CD4-positive, alpha-beta memory T cell (primary cell): ENCODE measurements at regions not wholly inside any gene's neighbourhood (a gene's known extent, or its start where the extent isn't known, plus 50 kb on each side); places are given as distances from the start of the nearest gene placed in this dataset.
"Not testable (repeated sequence)": the region's sequence is repeated elsewhere in the genome, so short reads cannot be mapped to it uniquely, and the experiment has no call there.

Experiments
- CTCF ChIA-PET: fragments of 350-600 bp; sonication (Branson Sonifier 250); formaldehyde crosslinking; loops from one replicate; lab custom pipeline; 2021; ENCODE audit warnings: inconsistent platforms; ENCODE audit not compliant: partially characterized antibody; lab: Charles Lee
- POLR2A ChIA-PET: fragments of 350-600 bp; sonication (Branson Sonifier 250); formaldehyde crosslinking; loops from one replicate; lab custom pipeline; 2021; ENCODE audit not compliant: partially characterized antibody; lab: Charles Lee
- DNase-seq, 5 donors: peaks; one replicate each; pipeline versions ENCODE4 v3.0.0 to v3.0.0-alpha.2; 2020 to 2022; ENCODE audit warnings: mixed read lengths in 1 of 5
- H3K27ac ChIP-seq: one replicate; pipeline ENCODE4 v1.7.0; 2013; ENCODE audit warnings: low read depth, low read length
- H3K27me3 ChIP-seq: 2 replicates; pipeline ENCODE4 v1.7.0; 2013; ENCODE audit warnings: mild to moderate bottlenecking, low read length, moderate library complexity; ENCODE audit not compliant: insufficient read depth
- H3K36me3 ChIP-seq: 2 replicates; pipeline ENCODE4 v1.7.0; 2013; ENCODE audit warnings: mild to moderate bottlenecking, low read length, moderate library complexity; ENCODE audit not compliant: insufficient read depth
- H3K4me1 ChIP-seq: 2 replicates; pipeline ENCODE4 v1.7.0; 2013; ENCODE audit warnings: mild to moderate bottlenecking, low read length, moderate library complexity; ENCODE audit not compliant: insufficient read depth
- H3K4me3 ChIP-seq, 2 donors: one replicate each; pipeline ENCODE4 v1.7.0; 2013; ENCODE audit warnings: low read length in 2 of 2, mild to moderate bottlenecking in 1 of 2
- H3K9me3 ChIP-seq, 2 donors: one replicate each; pipeline ENCODE4 v1.7.0; 2013; ENCODE audit warnings: low read length in 2 of 2, control low read depth in 1 of 2; ENCODE audit not compliant: control insufficient read depth in 1 of 2
- H3K27ac Mint-ChIP-seq, 7 donors: one replicate each; pipeline ENCODE4 v1.8.0; 2020 to 2021; ENCODE audit warnings: mixed read lengths in 7 of 7, mild to moderate bottlenecking in 6 of 7, inconsistent platforms in 3 of 7, moderate library complexity in 3 of 7
- H3K27me3 Mint-ChIP-seq, 2 donors: one replicate each; pipeline ENCODE4 v1.8.0; 2020 to 2021; ENCODE audit warnings: mixed read lengths in 2 of 2
- H3K36me3 Mint-ChIP-seq, 2 donors: one replicate each; pipeline ENCODE4 v1.8.0; 2020 to 2021; ENCODE audit warnings: mixed read lengths in 2 of 2, inconsistent platforms in 1 of 2, mild to moderate bottlenecking in 1 of 2
- H3K4me1 Mint-ChIP-seq, 4 donors: one replicate each; pipeline ENCODE4 v1.8.0; 2020 to 2021; ENCODE audit warnings: mixed read lengths in 4 of 4, mild to moderate bottlenecking in 1 of 4
- H3K4me3 Mint-ChIP-seq, 8 donors: one replicate each; pipeline ENCODE4 v1.8.0; 2020 to 2021; ENCODE audit warnings: mixed read lengths in 8 of 8, mild to moderate bottlenecking in 7 of 8, moderate library complexity in 6 of 8, inconsistent platforms in 3 of 8
- H3K9me3 Mint-ChIP-seq, 8 donors: one replicate each; pipeline ENCODE4 v1.8.0; 2020 to 2021; ENCODE audit warnings: mixed read lengths in 8 of 8, mild to moderate bottlenecking in 5 of 8, inconsistent platforms in 3 of 8, moderate library complexity in 1 of 8
- intact Hi-C: fragments of 100-400 bp; cut with micrococcal nuclease; formaldehyde crosslinking; loops from one replicate; pipeline ENCODE4 v1.15.1; 2023

DNA sequence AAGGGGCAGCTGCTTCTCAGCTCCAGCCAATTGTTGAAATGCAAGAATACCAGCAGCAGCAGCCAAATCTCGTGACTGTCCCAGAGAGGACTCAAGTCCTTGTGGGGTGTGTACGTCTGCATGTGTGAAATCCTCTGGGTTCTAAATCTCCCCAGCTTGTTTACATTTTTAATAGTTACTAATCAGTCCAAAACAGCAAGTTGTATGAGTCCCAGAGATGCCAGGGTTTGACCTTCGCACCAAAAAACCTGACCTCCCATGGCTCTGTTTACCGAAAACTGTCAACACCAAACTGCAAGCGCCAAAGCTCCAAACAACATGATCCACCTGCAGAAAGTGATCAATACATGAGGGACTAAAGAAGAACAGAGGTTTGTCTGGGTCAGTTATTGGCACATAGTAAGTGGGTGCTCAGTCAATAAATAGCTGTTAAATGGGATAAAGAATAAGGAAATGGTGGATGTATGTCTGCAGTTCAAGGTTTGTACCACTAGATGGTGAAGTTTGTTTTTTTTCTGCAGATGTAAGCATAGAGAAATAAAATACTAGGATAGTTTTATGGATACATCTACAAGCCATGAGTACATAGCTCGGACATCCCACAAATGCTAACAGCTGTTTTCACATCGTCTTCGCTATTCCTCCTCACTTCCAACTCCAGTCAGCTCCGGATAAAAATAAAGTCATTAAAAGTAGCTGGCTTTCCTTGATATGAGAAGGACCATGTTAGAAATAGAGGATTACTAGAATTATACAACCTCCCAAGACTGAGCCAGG lies 85.3 kb upstream of the ADRB2 start:
- no peak overlapping the region for H3K27ac ChIP-seq
- CTCF ChIA-PET, result interaction anchor here (0.7 to 19.9 kb wide), 29 partner anchors 10 to 528 kb away, joined by 3 to 400 read pairs (median 4); no protein-coding TSS in a partner anchor
- intact Hi-C loops, result loop anchor here (1.0 to 2.0 kb wide), 3 partner anchors 80 to 294 kb away; no protein-coding TSS in a partner anchor
- Mint-ChIP-seq H3K27me3 (peaks cover 4 to 15% of the 10 kb centered on the region in 2 donors), H3K9me3 (no peaks in the 10 kb centered on the region), H3K27ac (no peak overlapping the region), H3K4me1 (no peaks in the 10 kb centered on the region), H3K4me3 (no peak overlapping the region), H3K36me3 (no peaks in the 10 kb centered on the region)
- no peaks in the 10 kb centered on the region for H3K9me3 ChIP-seq
- H3K36me3 ChIP-seq, result no peaks in the 10 kb centered on the region
- POLR2A ChIA-PET, result interaction anchor here (1.1 kb wide), 1 partner anchor 217 kb away, joined by 3 read pairs; no protein-coding TSS in a partner anchor
- peak in 4 of 5 donors; percentile 28 to 35 (median 32) for DNase-seq
- no peak overlapping the region for H3K4me3 ChIP-seq
- H3K27me3 ChIP-seq, result no peaks in the 10 kb centered on the region
- H3K4me1 ChIP-seq, result no peaks in the 10 kb centered on the region

GRCh38 chr5:148741766-148742165 lies 84.6 kb upstream of the ADRB2 start:
- not testable (repeated sequence) for DNase-seq, H3K27me3 ChIP-seq, H3K9me3 ChIP-seq, H3K4me1 Mint-ChIP-seq, H3K4me3 ChIP-seq, H3K4me1 ChIP-seq, H3K27ac Mint-ChIP-seq, H3K9me3 Mint-ChIP-seq, H3K36me3 Mint-ChIP-seq, H3K4me3 Mint-ChIP-seq, H3K27ac ChIP-seq, H3K36me3 ChIP-seq
- H3K27me3 Mint-ChIP-seq, result peaks cover 4 to 15% of the 10 kb centered on the region in 2 donors
- ChIA-PET CTCF (interaction anchor here (0.9 to 19.9 kb wide), 27 partner anchors 7 to 527 kb away, joined by 3 to 400 read pairs (median 4); no protein-coding TSS in a partner anchor), POLR2A (interaction anchor here (1.1 kb wide), 1 partner anchor 216 kb away, joined by 3 read pairs; no protein-coding TSS in a partner anchor)
- intact Hi-C loops, result loop anchor here (1.0 to 2.0 kb wide), 3 partner anchors 79 to 294 kb away; no protein-coding TSS in a partner anchor

DNA sequence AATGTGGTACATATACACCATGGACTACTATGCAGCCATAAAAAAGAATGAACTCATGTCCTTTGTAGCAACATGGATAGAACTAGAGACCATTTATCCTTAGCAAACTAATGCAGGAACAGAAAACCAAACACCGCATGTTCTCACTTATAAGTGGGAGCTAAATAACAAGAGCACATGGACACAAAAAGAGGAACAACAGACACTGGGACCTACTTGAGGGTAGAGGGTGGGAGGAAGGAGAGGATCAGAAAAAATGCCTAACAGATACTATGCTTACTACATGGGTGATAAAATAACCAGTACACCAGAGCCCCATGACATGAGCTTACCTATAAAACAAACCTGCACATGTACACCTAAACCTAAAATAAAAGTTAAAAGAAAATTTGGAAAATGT lies 82.0 kb upstream of the ADRB2 start:
- CTCF ChIA-PET, result interaction anchor here (0.8 to 19.9 kb wide), 6 partner anchors 9 to 290 kb away, joined by 3 to 400 read pairs (median 26); no protein-coding TSS in a partner anchor
- intact Hi-C loops, H3K4me1 Mint-ChIP-seq, H3K9me3 Mint-ChIP-seq, H3K4me3 Mint-ChIP-seq, POLR2A ChIA-PET, H3K36me3 Mint-ChIP-seq, H3K27me3 ChIP-seq, H3K4me1 ChIP-seq, H3K27me3 Mint-ChIP-seq, H3K36me3 ChIP-seq, DNase-seq, H3K9me3 ChIP-seq, H3K27ac ChIP-seq, H3K4me3 ChIP-seq, H3K27ac Mint-ChIP-seq: not testable (repeated sequence)

DNA sequence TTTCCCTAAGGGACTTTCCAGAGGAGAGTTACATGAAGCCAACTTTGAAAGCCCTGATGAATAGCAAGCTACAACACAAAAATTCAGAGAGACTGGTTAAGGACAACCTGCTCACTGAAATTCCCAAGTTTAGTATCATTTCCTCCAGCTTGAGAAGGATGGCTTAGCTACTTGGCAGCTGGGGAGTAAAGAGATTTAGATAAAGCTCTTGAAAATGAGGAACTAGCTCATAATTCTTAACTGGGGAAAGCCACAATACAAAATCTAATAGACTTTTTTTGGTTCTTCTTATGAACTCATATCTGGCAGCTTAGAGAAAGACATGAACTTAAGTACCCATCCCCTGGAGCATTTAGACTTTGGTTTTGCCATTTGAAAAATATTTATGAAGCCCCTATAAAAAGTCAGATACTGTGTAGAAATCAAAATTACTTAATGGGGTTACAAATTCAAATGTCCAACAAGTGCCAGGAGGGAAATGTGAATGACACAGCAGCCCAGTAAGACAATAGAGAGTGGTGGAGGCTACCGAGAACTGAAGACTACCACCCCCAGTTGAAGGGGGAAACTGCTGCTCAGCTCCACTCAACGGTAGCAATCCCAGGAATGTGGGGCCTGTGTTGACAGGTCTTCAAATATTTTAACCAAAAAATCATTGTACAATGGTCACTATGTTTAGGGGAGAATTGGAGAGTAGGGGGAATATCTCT lies 79.4 kb upstream of the ADRB2 start:
- H3K27me3 ChIP-seq, result no peaks in the 10 kb centered on the region
- H3K4me1 ChIP-seq, result no peaks in the 10 kb centered on the region
- ChIA-PET POLR2A (interaction anchor here (1.3 kb wide), 1 partner anchor 9 kb away, joined by 3 read pairs; no protein-coding TSS in a partner anchor), CTCF (interaction anchor here (1.1 to 19.9 kb wide), 7 partner anchors 12 to 287 kb away, joined by 3 to 400 read pairs (median 4); no protein-coding TSS in a partner anchor)
- H3K4me3 ChIP-seq, result no peak overlapping the region
- H3K9me3 ChIP-seq, result no peaks in the 10 kb centered on the region
- Mint-ChIP-seq H3K36me3 (no peaks in the 10 kb centered on the region), H3K9me3 (no peaks in the 10 kb centered on the region), H3K4me1 (no peaks in the 10 kb centered on the region), H3K4me3 (no peak overlapping the region), H3K27ac (no peak overlapping the region), H3K27me3 (no peaks in the 10 kb centered on the region)
- H3K36me3 ChIP-seq, result no peaks in the 10 kb centered on the region
- DNase-seq, result no peak
- intact Hi-C loops, result no loop called here
- H3K27ac ChIP-seq, result no peak overlapping the region

GRCh38 chr5:148747536-148747906 lies 78.9 kb upstream of the ADRB2 start:
- H3K4me3 Mint-ChIP-seq, result no peak overlapping the region

DNA sequence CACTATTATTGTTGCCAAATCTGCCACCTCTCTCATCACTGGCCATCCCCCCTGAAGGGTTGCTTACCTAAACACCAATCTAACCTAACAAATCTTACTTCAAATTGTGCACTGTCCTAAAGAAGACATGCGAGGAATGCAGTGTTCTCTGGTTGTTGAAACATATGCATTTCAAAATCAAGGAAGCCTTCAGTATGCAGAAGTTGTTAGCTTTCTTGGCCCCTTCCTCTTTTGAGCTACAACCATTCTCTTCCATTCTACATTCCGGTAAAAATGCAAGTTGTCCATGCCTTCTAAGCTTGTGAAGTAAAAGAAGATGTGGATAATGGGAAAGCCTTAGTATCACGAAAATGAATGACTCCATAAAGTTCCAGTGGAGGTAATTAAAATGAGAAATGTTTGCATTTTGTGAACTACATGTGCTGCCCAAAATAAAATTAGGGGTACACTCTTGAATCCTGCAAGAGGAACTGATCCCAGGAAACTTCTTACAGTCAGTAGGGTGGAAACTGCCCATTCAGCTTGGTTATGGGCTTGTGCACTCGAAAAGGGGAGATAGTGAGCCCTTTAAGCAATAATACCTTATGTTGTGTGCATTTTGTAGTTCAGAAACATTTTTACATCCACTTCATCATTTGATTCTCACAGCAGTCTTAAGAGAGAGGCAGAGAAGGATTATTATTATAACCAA lies 77.6 kb upstream of the ADRB2 start:
- H3K9me3 Mint-ChIP-seq, result peaks cover 0 to 7% (median 3%) of the 10 kb centered on the region in 8 donors
- H3K27me3 ChIP-seq, result no peaks in the 10 kb centered on the region
- H3K36me3 ChIP-seq, result no peaks in the 10 kb centered on the region
- H3K9me3 ChIP-seq, result no peaks in the 10 kb centered on the region
- intact Hi-C loops, result no loop called here
- no peaks in the 10 kb centered on the region for H3K4me1 Mint-ChIP-seq
- H3K4me3 ChIP-seq, result no peak overlapping the region
- H3K36me3 Mint-ChIP-seq, result no peaks in the 10 kb centered on the region
- CTCF ChIA-PET, result interaction anchor here (1.5 to 3.0 kb wide), 4 partner anchors 11 to 209 kb away, joined by 3 to 11 read pairs (median 6); no protein-coding TSS in a partner anchor
- no peak for DNase-seq
- H3K27ac ChIP-seq, result no peak overlapping the region
- no peak overlapping the region for H3K27ac Mint-ChIP-seq
- H3K4me3 Mint-ChIP-seq, result no peak overlapping the region
- no peaks in the 10 kb centered on the region for H3K4me1 ChIP-seq
- POLR2A ChIA-PET, result no interaction called here
- H3K27me3 Mint-ChIP-seq, result no peaks in the 10 kb centered on the region

More at GRCh38 chr5:148747536-148747906, 78.9 kb upstream of the ADRB2 start:
- H3K27ac Mint-ChIP-seq, result no peak overlapping the region
- no peaks in the 10 kb centered on the region for H3K36me3 ChIP-seq
- no peak overlapping the region for H3K27ac ChIP-seq
- H3K4me1 ChIP-seq, result no peaks in the 10 kb centered on the region
- no peak for DNase-seq
- CTCF ChIA-PET, result interaction anchor here (1.1 to 19.9 kb wide), 5 partner anchors 15 to 287 kb away, joined by 4 to 400 read pairs (median 6); no protein-coding TSS in a partner anchor
- H3K9me3 ChIP-seq, result no peaks in the 10 kb centered on the region
- no peaks in the 10 kb centered on the region for H3K27me3 Mint-ChIP-seq
- no peaks in the 10 kb centered on the region for H3K27me3 ChIP-seq
- no peaks in the 10 kb centered on the region for H3K4me1 Mint-ChIP-seq
- intact Hi-C loops, result no loop called here
- no peaks in the 10 kb centered on the region for H3K36me3 Mint-ChIP-seq
- H3K9me3 Mint-ChIP-seq, result peaks cover 0 to 1% (median 0%) of the 10 kb centered on the region in 8 donors
- POLR2A ChIA-PET, result interaction anchor here (1.3 kb wide), 1 partner anchor 10 kb away, joined by 3 read pairs; no protein-coding TSS in a partner anchor
- no peak overlapping the region for H3K4me3 ChIP-seq
